Liver (tissue), 7 donors: ENCODE measurements at regions not wholly inside any gene's neighbourhood (a gene's known extent, or its start where the extent isn't known, plus 50 kb on each side); places are given as distances from the start of the nearest gene placed in this dataset.

ENCODE experiments used
- DNase-seq: peaks from one replicate; pipeline ENCODE4 v3.0.0-alpha.2; 2017; ENCODE audit warnings: low spot score
- H3K27ac ChIP-seq, 2 donors: one replicate each; pipeline ENCODE4 v1.7.0; 2013; ENCODE audit warnings: inconsistent platforms in 2 of 2, low read length in 2 of 2, control low read depth in 1 of 2, low read depth in 1 of 2, mild to moderate bottlenecking in 1 of 2
- H3K27me3 ChIP-seq, 4 donors: one replicate each; pipeline versions ENCODE4 v1.6.1 to v1.7.0; 2013; ENCODE audit warnings: low read length in 3 of 4, inconsistent platforms in 1 of 4, mild to moderate bottlenecking in 1 of 4, moderate library complexity in 1 of 4; ENCODE audit not compliant: control insufficient read depth in 4 of 4, insufficient read depth in 4 of 4
- H3K36me3 ChIP-seq, 4 donors: one replicate each; pipeline versions ENCODE4 v1.6.1 to v1.7.0; 2013; ENCODE audit warnings: low read length in 3 of 4, mild to moderate bottlenecking in 3 of 4, low read depth in 1 of 4, moderate library complexity in 1 of 4; ENCODE audit not compliant: control insufficient read depth in 4 of 4, insufficient read depth in 3 of 4
- H3K4me1 ChIP-seq, 4 donors: one replicate each; pipeline versions ENCODE4 v1.6.1 to v1.7.0; 2013; ENCODE audit warnings: low read length in 3 of 4, mild to moderate bottlenecking in 3 of 4, moderate library complexity in 1 of 4; ENCODE audit not compliant: control insufficient read depth in 4 of 4, insufficient read depth in 4 of 4
- H3K4me3 ChIP-seq, 3 donors: one replicate each; pipeline versions ENCODE4 v1.6.1 to v1.7.0; 2013; ENCODE audit warnings: low read length in 3 of 3, control low read depth in 1 of 3, low read depth in 1 of 3, mild to moderate bottlenecking in 1 of 3
- H3K9ac ChIP-seq, 2 donors: one replicate each; pipeline ENCODE4 v1.7.0; 2013; ENCODE audit warnings: low read length in 2 of 2, mild to moderate bottlenecking in 2 of 2, moderate library complexity in 2 of 2, control low read depth in 1 of 2, low read depth in 1 of 2
- H3K9me3 ChIP-seq, 4 donors: one replicate each; pipeline versions ENCODE4 v1.6.1 to v1.7.0; 2013; ENCODE audit warnings: low read length in 3 of 4; ENCODE audit not compliant: control insufficient read depth in 4 of 4
- EGR1 ChIP-seq, 2 donors: IDR thresholded peaks; 2 replicates each; pipeline ENCODE4 v1.6.1; 2016 to 2018; ENCODE audit warnings: antibody characterized with exemption in 2 of 2, low read depth in 2 of 2
- FOXA1 ChIP-seq: IDR thresholded peaks from 2 replicates; pipeline ENCODE4 v1.6.1; 2016; ENCODE audit warnings: antibody characterized with exemption
- FOXA2 ChIP-seq: IDR thresholded peaks from 2 replicates; pipeline ENCODE4 v1.6.1; 2016; ENCODE audit warnings: antibody characterized with exemption
- HNF4A ChIP-seq, 2 donors: conservative IDR thresholded peaks; 2 replicates each; pipeline ENCODE4 v1.6.1; 2016; ENCODE audit warnings: antibody characterized with exemption in 2 of 2, mild to moderate bottlenecking in 2 of 2
- JUND ChIP-seq, 2 donors: IDR thresholded peaks; 2 replicates each; pipeline ENCODE4 v1.6.1; 2016; ENCODE audit warnings: antibody characterized with exemption in 2 of 2
- NR2F2 ChIP-seq: IDR thresholded peaks from 2 replicates; pipeline ENCODE4 v1.6.1; 2016; ENCODE audit warnings: antibody characterized with exemption
- RXRA ChIP-seq, 2 donors: IDR thresholded peaks; 2 replicates each; pipeline ENCODE4 v1.6.1; 2017 to 2018; ENCODE audit warnings: antibody characterized with exemption in 2 of 2, mild to moderate bottlenecking in 1 of 2
- SP1 ChIP-seq: IDR thresholded peaks from 2 replicates; pipeline ENCODE4 v1.6.1; 2018; ENCODE audit warnings: antibody characterized with exemption, mild to moderate bottlenecking
- YY1 ChIP-seq: IDR thresholded peaks from 2 replicates; pipeline ENCODE4 v1.6.1; 2016; ENCODE audit warnings: antibody characterized with exemption, mild to moderate bottlenecking
- WGBS: extraction: QIAGEN DNeasy Blood & Tissue Kit; methylation state at CpG from one replicate; pipeline ENCODE4 v1.1.7; 2013; 5-methylcytosine and 5-hydroxymethylcytosine counted together
- TF ChIP-seq, protein P1 (sequence below): IDR thresholded peaks from 2 replicates; pipeline ENCODE4 v1.6.1; 2016; ENCODE audit warnings: antibody characterized with exemption, mild to moderate bottlenecking
- TF ChIP-seq, protein P2 (sequence below): IDR thresholded peaks from 2 replicates; pipeline ENCODE4 v1.6.1; 2016; ENCODE audit warnings: antibody characterized with exemption
- TF ChIP-seq, protein P3 (sequence below): IDR thresholded peaks from 2 replicates; pipeline ENCODE4 v1.6.1; 2016; ENCODE audit warnings: antibody characterized with exemption
- TF ChIP-seq, protein P4 (sequence below): IDR thresholded peaks from 2 replicates; pipeline ENCODE4 v1.6.1; 2016; ENCODE audit warnings: antibody characterized with exemption
- donor health status: healthy.
- donor health status: healthy.
- donor health status: healthy.
- donor health status: healthy.

DNA sequence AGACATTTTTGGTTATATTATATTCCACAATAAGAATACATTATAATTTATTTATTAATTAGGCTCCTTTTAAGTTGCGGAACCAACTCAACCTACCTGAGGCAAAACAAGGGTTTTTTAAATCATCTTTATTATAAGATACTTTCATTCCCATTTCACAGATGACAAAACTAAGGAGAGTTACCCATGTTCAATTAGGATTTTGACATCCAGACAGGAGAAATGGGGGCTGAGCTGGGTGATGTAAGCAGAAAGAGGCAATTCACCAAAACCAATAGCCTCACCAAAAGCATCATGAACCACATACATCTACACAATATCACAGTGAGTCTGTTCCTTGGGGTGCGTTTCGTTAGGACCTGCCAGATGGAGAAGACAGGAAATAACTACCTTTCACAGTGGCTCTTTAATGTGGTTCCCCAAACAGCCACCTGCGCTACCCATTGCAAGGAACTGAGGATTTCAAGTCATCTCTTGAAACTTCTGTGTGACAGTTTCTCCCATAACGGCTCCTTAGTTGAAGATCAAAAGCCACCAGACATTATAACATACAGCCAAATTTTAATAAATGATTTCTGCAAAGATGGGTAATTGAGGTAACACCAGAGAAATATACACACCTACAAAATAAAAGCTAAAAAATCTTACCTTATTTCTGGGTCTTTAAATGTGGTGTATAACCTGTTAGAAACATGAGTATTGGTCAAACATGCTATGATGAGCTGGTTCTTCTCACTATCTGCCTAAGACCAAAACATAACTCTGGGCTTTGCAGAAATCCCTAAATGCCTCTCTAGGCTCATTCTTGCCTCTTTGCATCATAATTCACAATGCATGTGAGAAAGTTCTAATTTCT, 190.6 kb upstream of the LEF1 start (continued):
- TF ChIP-seq, protein P1, sequence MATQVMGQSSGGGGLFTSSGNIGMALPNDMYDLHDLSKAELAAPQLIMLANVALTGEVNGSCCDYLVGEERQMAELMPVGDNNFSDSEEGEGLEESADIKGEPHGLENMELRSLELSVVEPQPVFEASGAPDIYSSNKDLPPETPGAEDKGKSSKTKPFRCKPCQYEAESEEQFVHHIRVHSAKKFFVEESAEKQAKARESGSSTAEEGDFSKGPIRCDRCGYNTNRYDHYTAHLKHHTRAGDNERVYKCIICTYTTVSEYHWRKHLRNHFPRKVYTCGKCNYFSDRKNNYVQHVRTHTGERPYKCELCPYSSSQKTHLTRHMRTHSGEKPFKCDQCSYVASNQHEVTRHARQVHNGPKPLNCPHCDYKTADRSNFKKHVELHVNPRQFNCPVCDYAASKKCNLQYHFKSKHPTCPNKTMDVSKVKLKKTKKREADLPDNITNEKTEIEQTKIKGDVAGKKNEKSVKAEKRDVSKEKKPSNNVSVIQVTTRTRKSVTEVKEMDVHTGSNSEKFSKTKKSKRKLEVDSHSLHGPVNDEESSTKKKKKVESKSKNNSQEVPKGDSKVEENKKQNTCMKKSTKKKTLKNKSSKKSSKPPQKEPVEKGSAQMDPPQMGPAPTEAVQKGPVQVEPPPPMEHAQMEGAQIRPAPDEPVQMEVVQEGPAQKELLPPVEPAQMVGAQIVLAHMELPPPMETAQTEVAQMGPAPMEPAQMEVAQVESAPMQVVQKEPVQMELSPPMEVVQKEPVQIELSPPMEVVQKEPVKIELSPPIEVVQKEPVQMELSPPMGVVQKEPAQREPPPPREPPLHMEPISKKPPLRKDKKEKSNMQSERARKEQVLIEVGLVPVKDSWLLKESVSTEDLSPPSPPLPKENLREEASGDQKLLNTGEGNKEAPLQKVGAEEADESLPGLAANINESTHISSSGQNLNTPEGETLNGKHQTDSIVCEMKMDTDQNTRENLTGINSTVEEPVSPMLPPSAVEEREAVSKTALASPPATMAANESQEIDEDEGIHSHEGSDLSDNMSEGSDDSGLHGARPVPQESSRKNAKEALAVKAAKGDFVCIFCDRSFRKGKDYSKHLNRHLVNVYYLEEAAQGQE, result no peak

DNA sequence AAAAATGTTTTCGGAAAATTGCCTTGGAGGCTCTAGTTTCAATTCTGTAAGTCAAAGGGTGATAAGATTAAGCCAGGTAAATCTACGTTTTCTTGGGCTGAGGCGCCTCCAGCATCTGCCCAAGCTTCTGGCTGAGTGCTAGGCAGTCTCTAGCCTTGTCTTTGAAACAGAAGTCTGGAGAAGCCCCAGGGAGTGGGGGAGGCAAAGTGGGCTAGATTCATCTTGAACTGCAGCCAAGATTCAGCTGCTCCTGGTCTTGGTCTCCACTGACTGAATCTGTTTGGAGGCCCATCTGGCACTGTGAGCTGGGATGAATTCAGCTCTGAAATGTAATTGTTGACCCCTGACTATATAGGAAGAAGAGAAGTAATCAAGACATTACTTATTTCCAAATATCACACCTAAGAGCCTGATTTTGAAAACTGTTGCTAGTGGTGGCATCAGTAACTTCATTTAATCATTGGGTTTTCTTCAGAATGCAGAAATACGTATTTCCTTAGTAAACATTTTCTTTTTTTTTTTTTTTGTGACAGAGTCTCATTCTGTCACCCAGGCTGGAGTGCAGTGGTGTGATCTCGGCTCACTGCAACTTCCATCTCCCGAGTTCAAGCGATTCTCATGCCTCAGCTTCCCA, 187.3 kb upstream of the LEF1 start:
- Histone ChIP-seq H3K27ac (no peak overlapping the region), H3K4me3 (no peak overlapping the region), H3K27me3 (no peaks in the 10 kb centered on the region), H3K9ac (no peak overlapping the region), H3K9me3 (no peaks in the 10 kb centered on the region), H3K4me1 (no peaks in the 10 kb centered on the region), H3K36me3 (no peaks in the 10 kb centered on the region)
- TF ChIP-seq YY1 (no peak), FOXA2 (no peak), SP1 (no peak), JUND (IDR thresholded peaks at IDR 0.05) (no peak), NR2F2 (no peak)
- 87% methylated on average over 7 of the region's 7 CpGs for WGBS
- DNase-seq, result no peak

DNA sequence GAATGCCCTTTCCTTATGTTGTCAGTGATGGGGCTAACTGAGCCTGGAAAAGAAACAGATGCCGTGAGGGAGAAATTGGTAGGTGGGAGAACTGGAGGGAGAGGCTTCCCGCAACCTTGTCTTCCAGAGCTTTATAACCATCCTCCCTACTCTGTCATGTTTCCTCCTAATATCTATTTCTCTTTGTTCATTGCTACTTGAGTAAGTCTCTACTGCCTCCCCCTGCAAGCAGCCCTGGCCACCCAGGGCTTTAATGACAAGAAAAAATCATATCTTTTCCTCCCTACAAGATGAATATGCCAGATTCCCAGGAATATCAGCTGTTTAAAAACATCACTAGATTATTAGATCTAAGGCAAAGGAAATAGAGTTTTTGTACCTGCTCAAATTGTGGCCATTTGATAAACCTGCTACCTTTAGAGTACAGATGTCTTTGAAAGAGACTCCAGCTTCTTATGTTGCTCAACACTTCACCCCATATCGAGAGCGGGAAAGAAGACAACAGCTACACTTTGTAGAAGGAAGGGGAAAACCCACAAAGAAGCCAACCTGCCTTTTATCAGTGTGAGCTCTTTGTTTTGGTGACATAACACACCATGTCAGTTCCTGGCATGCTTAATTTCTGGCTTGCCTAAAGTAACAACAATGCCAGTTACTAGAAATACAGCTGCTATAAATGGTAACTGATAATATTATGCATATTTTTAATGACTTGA, 186.6 kb upstream of the LEF1 start:
- no peaks in the 10 kb centered on the region for H3K4me1 ChIP-seq
- H3K4me3 ChIP-seq, result no peak overlapping the region
- no peak for DNase-seq
- TF ChIP-seq EGR1 (IDR thresholded peaks at IDR 0.05; ENCODE audit: low read depth in 2 of 2), result no peak
- TF ChIP-seq, protein P2, sequence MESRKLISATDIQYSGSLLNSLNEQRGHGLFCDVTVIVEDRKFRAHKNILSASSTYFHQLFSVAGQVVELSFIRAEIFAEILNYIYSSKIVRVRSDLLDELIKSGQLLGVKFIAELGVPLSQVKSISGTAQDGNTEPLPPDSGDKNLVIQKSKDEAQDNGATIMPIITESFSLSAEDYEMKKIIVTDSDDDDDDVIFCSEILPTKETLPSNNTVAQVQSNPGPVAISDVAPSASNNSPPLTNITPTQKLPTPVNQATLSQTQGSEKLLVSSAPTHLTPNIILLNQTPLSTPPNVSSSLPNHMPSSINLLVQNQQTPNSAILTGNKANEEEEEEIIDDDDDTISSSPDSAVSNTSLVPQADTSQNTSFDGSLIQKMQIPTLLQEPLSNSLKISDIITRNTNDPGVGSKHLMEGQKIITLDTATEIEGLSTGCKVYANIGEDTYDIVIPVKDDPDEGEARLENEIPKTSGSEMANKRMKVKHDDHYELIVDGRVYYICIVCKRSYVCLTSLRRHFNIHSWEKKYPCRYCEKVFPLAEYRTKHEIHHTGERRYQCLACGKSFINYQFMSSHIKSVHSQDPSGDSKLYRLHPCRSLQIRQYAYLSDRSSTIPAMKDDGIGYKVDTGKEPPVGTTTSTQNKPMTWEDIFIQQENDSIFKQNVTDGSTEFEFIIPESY, result no peak
- TF ChIP-seq, protein P1, result no peak
- TF ChIP-seq, protein P3, sequence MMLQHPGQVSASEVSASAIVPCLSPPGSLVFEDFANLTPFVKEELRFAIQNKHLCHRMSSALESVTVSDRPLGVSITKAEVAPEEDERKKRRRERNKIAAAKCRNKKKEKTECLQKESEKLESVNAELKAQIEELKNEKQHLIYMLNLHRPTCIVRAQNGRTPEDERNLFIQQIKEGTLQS, result no peak
- TF ChIP-seq JUND (IDR thresholded peaks at IDR 0.05), result no peak
- no peak for TF ChIP-seq FOXA1
- TF ChIP-seq, protein P4, sequence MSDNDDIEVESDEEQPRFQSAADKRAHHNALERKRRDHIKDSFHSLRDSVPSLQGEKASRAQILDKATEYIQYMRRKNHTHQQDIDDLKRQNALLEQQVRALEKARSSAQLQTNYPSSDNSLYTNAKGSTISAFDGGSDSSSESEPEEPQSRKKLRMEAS, result no peak
- TF ChIP-seq HNF4A (conservative IDR thresholded peaks at IDR 0.05), result no peak
- no peak for TF ChIP-seq RXRA (IDR thresholded peaks at IDR 0.05)
- no peak for TF ChIP-seq NR2F2
- TF ChIP-seq FOXA2, result no peak
- TF ChIP-seq YY1, result no peak
- no peak overlapping the region for H3K27ac ChIP-seq
- no peaks in the 10 kb centered on the region for H3K27me3 ChIP-seq
- no peaks in the 10 kb centered on the region for H3K9me3 ChIP-seq
- WGBS, result 77% methylated on average over 4 of the region's 4 CpGs
- no peak overlapping the region for H3K9ac ChIP-seq
- no peaks in the 10 kb centered on the region for H3K36me3 ChIP-seq
